Endothelial cell of umbilical vein (primary cell): ENCODE measurements at regions not wholly inside any gene's neighbourhood (a gene's known extent, or its start where the extent isn't known, plus 50 kb on each side); places are given as distances from the start of the nearest gene placed in this dataset.

Experiments
- BruUV-seq: library from RNA; stranded (reverse); fragments of 400-500 nt; replicated peaks from 2 replicates; lab custom pipeline; 2021; lab: Mats Ljungman, UMichigan
- CTCF ChIA-PET: fragments of 300-600, 350-600 bp; sonication (Branson Sonifier 250); formaldehyde crosslinking; loops from one replicate; lab custom pipeline; 2021; ENCODE audit warnings: antibody characterized with exemption, inconsistent platforms; lab: Charles Lee
- POLR2A ChIA-PET: fragments of 300-600, 350-600 bp; sonication (Branson Sonifier 250); formaldehyde crosslinking; loops from one replicate; lab custom pipeline; 2021; ENCODE audit warnings: antibody characterized with exemption, inconsistent platforms; lab: Charles Lee
- DNase-seq: peaks from one replicate; pipeline ENCODE4 v3.0.0-alpha.2; 2011; ENCODE audit warnings: low read depth, low spot score
- FAIRE-seq: peaks from 2 replicates; lab custom pipeline; 2011; peaks lifted over from hg19 to GRCh38; lab: Jason Lieb, UNC
- H2AFZ ChIP-seq: 2 replicates; pipeline ENCODE4 v1.6.0; 2012; ENCODE audit warnings: low read depth, low read length, control low read depth, inconsistent platforms
- H3K27ac ChIP-seq: 2 replicates; pipeline ENCODE4 v1.5.1; 2011; ENCODE audit warnings: low read depth, mild to moderate bottlenecking, control low read depth, low read length, moderate library complexity; ENCODE audit not compliant: insufficient read depth
- H3K27me3 ChIP-seq, 2 experiments: 2 replicates each; pipeline versions ENCODE4 v1.6.0 to v1.6.1; 2011; ENCODE audit warnings: low read length in 2 of 2, mixed read lengths in 1 of 2; ENCODE audit not compliant: control insufficient read depth in 2 of 2, insufficient read depth in 2 of 2
- H3K36me3 ChIP-seq, 2 experiments: 2 replicates in 1 of 2; 3 replicates in 1 of 2; pipeline ENCODE4 v1.5.1; 2011; ENCODE audit warnings: low read length in 2 of 2, mild to moderate bottlenecking in 1 of 2, moderate library complexity in 1 of 2; ENCODE audit not compliant: control insufficient read depth in 2 of 2, insufficient read depth in 2 of 2; ENCODE audit errors: extremely low read depth in 1 of 2
- H3K4me1 ChIP-seq: 3 replicates; pipeline ENCODE4 v1.5.1; 2011; ENCODE audit warnings: mild to moderate bottlenecking, low read length; ENCODE audit not compliant: control insufficient read depth, insufficient read depth; ENCODE audit errors: extremely low read depth
- H3K4me2 ChIP-seq: 2 replicates; pipeline ENCODE4 v1.6.1; 2011; ENCODE audit warnings: low read length, control low read depth, mixed read lengths; ENCODE audit not compliant: insufficient read depth
- H3K4me3 ChIP-seq, 3 experiments: fragments of 200-600 bp in 1 of 3; sonication (generic), shearing (Covaris generic) in 1 of 3; replicated peaks in 1 of 3; 2 replicates each; pipeline ENCODE4 v1.5.1; 2011 to 2016; ENCODE audit warnings: control low read depth in 3 of 3, low read length in 3 of 3, mild to moderate bottlenecking in 2 of 3, inconsistent platforms in 1 of 3, low read depth in 1 of 3, moderate library complexity in 1 of 3; ENCODE audit not compliant: insufficient read depth in 1 of 3
- H3K79me2 ChIP-seq: 2 replicates; pipeline ENCODE4 v1.6.0; 2012; ENCODE audit warnings: low read length, inconsistent platforms; ENCODE audit not compliant: control insufficient read depth, insufficient read depth
- H3K9ac ChIP-seq: replicated peaks from 2 replicates; pipeline ENCODE3; 2011; ENCODE audit warnings: low read length, control low read depth; ENCODE audit not compliant: insufficient read depth; ENCODE audit errors: extremely low read depth
- H3K9me1 ChIP-seq: replicated peaks from 3 replicates; pipeline ENCODE4 v1.6.0; 2011; ENCODE audit warnings: mild to moderate bottlenecking, low read length; ENCODE audit not compliant: control insufficient read depth, insufficient read depth; ENCODE audit errors: extremely low read depth
- H3K9me3 ChIP-seq: replicated peaks from 2 replicates; pipeline ENCODE4 v1.5.1; 2012; ENCODE audit warnings: low read length, inconsistent platforms; ENCODE audit not compliant: control insufficient read depth, insufficient read depth
- H4K20me1 ChIP-seq: replicated peaks from 2 replicates; pipeline ENCODE3; 2011; ENCODE audit warnings: mild to moderate bottlenecking, low read length; ENCODE audit not compliant: control insufficient read depth, insufficient read depth; ENCODE audit errors: extremely low read depth
- CTCF ChIP-seq, 2 donors: IDR thresholded peaks; 1 replicate in 1 of 2; 2 replicates in 1 of 2; pipeline ENCODE4 v1.5.1; 2011; ENCODE audit warnings: low read length in 2 of 2, mild to moderate bottlenecking in 2 of 2, moderate library complexity in 2 of 2, control low read depth in 1 of 2, inconsistent platforms in 1 of 2, low read depth in 1 of 2; ENCODE audit not compliant: insufficient read depth in 1 of 2; ENCODE audit errors: extremely low read depth in 1 of 2
- EZH2 ChIP-seq: IDR thresholded peaks from 2 replicates; pipeline ENCODE4 v1.6.1; 2012; ENCODE audit warnings: borderline replicate concordance, low read depth, mild to moderate bottlenecking, moderate library complexity, low read length, inconsistent platforms; ENCODE audit not compliant: severe bottlenecking
- FOS ChIP-seq: IDR thresholded peaks from 2 replicates; pipeline ENCODE4 v1.6.1; 2011; ENCODE audit warnings: mild to moderate bottlenecking, low read length, moderate library complexity, borderline replicate concordance; ENCODE audit not compliant: insufficient read depth
- GATA2 ChIP-seq: IDR thresholded peaks from 2 replicates; pipeline ENCODE4 v1.7.0; 2011; ENCODE audit warnings: low read depth, mild to moderate bottlenecking, moderate library complexity, mixed read lengths, low read length; ENCODE audit not compliant: insufficient read length, insufficient read depth
- JUN ChIP-seq: IDR thresholded peaks from 2 replicates; pipeline ENCODE4 v1.6.1; 2011; ENCODE audit warnings: borderline replicate concordance, low read depth; ENCODE audit not compliant: insufficient read length, insufficient read depth
- MAX ChIP-seq: IDR thresholded peaks from 2 replicates; pipeline ENCODE4 v1.6.1; 2011; ENCODE audit not compliant: insufficient read depth, insufficient read length
- MYC ChIP-seq: IDR thresholded peaks from one replicate; pipeline ENCODE4 v1.6.1; 2011; ENCODE audit warnings: mild to moderate bottlenecking, low read depth, low read length
- POLR2A ChIP-seq: IDR thresholded peaks from 2 replicates; pipeline ENCODE4 v1.6.1; 2012; ENCODE audit warnings: low read depth, mild to moderate bottlenecking, control low read depth, low read length
- POLR2AphosphoS5 ChIP-seq: IDR thresholded peaks from 2 replicates; pipeline ENCODE4 v1.6.1; 2012; ENCODE audit warnings: low read depth, mild to moderate bottlenecking, control low read depth, low read length, moderate library complexity; ENCODE audit not compliant: insufficient read depth
- dilution Hi-C: fragments of 300-500 bp; cut with MboI; formaldehyde crosslinking; loops from one replicate; pipeline ENCODE4 v1.15.0; 2019; ENCODE audit warnings: low sequenced_read_pairs; ENCODE audit not compliant: extremely low pct_ligation_motif_present
- intact Hi-C: fragments of 100-400 bp; cut with micrococcal nuclease; formaldehyde crosslinking; loops from one replicate; pipeline ENCODE4 v1.10.0; 2022

GRCh38 chr6:48236375-48236774, 125.4 kb upstream of the PTCHD4 start:
- Histone ChIP-seq H3K79me2 (no peaks in the 10 kb centered on the region), H3K9me1 (no peaks in the 10 kb centered on the region), H3K9me3 (no peaks in the 10 kb centered on the region), H3K4me3 (no peak overlapping the region), H3K9ac (no peak overlapping the region), H3K4me2 (no peak overlapping the region), H3K27me3 (no peaks in the 10 kb centered on the region), H3K4me1 (no peaks in the 10 kb centered on the region), H2AFZ (no peak overlapping the region), H3K36me3 (no peaks in the 10 kb centered on the region), H3K27ac (no peak overlapping the region), H4K20me1 (no peaks in the 10 kb centered on the region)
- dilution Hi-C loops (no loop called here), intact Hi-C loops (no loop called here)
- TF ChIP-seq POLR2A (no peak), MYC (no peak), JUN (no peak), POLR2AphosphoS5 (no peak), CTCF (IDR thresholded peaks at IDR 0.05; ENCODE audit: extremely low read depth in 1 of 2, insufficient read depth in 1 of 2, low read depth in 1 of 2, low read length in 2 of 2) (no peak), MAX (no peak), EZH2 (no peak), FOS (no peak), GATA2 (no peak)
- POLR2A ChIA-PET: no interaction called here
- CTCF ChIA-PET: no interaction called here
- DNase-seq: no peak
- no TSS peak for BruUV-seq
- FAIRE-seq: no peak
